Duodenal mucosa (tissue), 2 donors: ENCODE measurements at regions not wholly inside any gene's neighbourhood (a gene's known extent, or its start where the extent isn't known, plus 50 kb on each side); places are given as distances from the start of the nearest gene placed in this dataset.

ENCODE experiments used
- H3K27ac ChIP-seq: one replicate; pipeline ENCODE4 v1.7.0; 2013; ENCODE audit warnings: low read depth, low read length
- H3K27me3 ChIP-seq, 2 donors: one replicate each; pipeline ENCODE4 v1.7.0; 2013; ENCODE audit warnings: low read length in 2 of 2, control low read depth in 1 of 2; ENCODE audit not compliant: insufficient read depth in 2 of 2, control insufficient read depth in 1 of 2
- H3K36me3 ChIP-seq, 2 donors: one replicate each; pipeline ENCODE4 v1.7.0; 2013; ENCODE audit warnings: low read length in 2 of 2, control low read depth in 1 of 2; ENCODE audit not compliant: insufficient read depth in 2 of 2, control insufficient read depth in 1 of 2
- H3K4me1 ChIP-seq, 2 donors: one replicate each; pipeline ENCODE4 v1.7.0; 2013; ENCODE audit warnings: low read length in 2 of 2, control low read depth in 1 of 2; ENCODE audit not compliant: insufficient read depth in 2 of 2, control insufficient read depth in 1 of 2
- H3K4me3 ChIP-seq, 2 donors: one replicate each; pipeline ENCODE4 v1.7.0; 2013; ENCODE audit warnings: low read length in 2 of 2, low read depth in 1 of 2
- H3K9ac ChIP-seq, 2 donors: one replicate each; pipeline ENCODE4 v1.7.0; 2013; ENCODE audit warnings: low read length in 2 of 2, low read depth in 1 of 2
- H3K9me3 ChIP-seq, 2 donors: one replicate each; pipeline ENCODE4 v1.7.0; 2013; ENCODE audit warnings: low read length in 2 of 2, control low read depth in 1 of 2; ENCODE audit not compliant: control insufficient read depth in 1 of 2

DNA sequence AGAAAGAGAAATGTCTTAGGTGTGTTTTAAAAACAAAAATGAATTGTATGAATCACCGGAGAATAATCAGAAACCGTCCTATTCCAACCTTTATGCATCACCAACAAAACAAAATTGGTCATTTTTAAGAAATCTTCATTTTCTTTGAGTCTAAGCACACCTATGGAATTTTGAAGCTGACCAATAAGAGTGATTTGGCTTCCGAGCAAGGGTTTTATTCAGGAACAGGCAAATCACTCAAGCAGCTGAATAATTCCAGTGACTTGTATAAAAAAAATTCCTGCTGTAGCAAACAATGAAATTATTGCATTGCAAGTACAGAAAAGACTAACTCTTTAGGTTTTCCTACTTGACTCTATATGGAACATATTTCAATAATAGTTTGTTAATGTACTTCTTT lies 83.8 kb upstream of the FNDC3B start:
- H3K27me3 ChIP-seq, result no peaks in the 10 kb centered on the region
- H3K36me3 ChIP-seq, result no peaks in the 10 kb centered on the region
- no peak overlapping the region for H3K4me3 ChIP-seq
- peaks cover 16 to 22% of the 10 kb centered on the region in 2 donors for H3K4me1 ChIP-seq
- H3K9me3 ChIP-seq, result no peaks in the 10 kb centered on the region
- H3K9ac ChIP-seq, result no peak overlapping the region
- H3K27ac ChIP-seq, result no peak overlapping the region

DNA sequence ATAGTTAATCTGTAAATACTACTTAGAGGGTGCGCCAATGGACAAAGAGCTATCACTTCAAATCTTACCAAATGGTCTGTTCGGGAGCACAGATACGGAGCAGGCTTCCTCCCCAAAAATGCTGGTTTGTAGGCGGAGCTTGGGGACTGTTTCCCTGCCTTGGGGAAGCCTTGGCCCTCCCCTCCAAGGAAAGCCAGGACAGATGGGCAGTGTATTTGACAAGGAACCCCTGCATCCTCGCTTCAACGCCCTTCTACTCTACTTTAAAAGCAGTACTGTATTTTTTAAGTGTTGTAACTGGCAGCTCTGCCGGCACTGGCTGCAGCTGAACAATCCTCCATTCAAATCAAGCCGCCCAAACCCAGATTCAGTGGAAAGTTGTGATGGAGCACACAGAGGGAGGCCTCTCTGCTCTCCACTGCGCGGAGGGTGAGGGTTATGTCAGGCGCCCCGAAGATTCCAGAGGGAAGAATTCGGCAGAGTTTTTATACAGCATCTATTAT lies 83.1 kb upstream of the FNDC3B start:
- H3K27ac ChIP-seq, result no peak overlapping the region
- H3K4me1 ChIP-seq, result peaks cover 16 to 26% of the 10 kb centered on the region in 2 donors
- no peak overlapping the region for H3K4me3 ChIP-seq
- no peaks in the 10 kb centered on the region for H3K27me3 ChIP-seq
- H3K9me3 ChIP-seq, result no peaks in the 10 kb centered on the region
- H3K36me3 ChIP-seq, result no peaks in the 10 kb centered on the region
- no peak overlapping the region for H3K9ac ChIP-seq

DNA sequence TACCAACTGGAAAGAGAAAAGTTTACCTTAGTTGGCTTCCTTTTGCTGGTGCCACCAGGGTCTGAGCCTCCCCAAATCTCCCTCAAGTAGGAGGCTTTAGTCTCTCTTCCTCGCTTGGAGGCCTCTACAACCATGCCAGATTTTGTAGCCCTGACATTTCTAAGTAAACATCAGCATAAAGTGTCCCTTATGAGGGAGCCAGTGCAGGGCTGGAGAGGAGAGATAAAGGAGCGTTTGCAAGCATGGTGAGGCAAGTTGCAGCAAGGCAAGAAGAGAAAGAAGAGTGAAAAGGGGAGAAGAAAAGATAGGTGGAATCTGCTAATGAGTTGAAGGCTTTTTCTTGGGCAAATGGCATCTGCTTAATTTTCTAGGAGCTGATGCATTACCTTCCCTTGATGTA lies 82.7 kb upstream of the FNDC3B start:
- Histone ChIP-seq H3K9me3 (no peaks in the 10 kb centered on the region), H3K4me3 (no peak overlapping the region), H3K27me3 (no peaks in the 10 kb centered on the region), H3K27ac (no peak overlapping the region), H3K4me1 (peaks cover 16 to 26% of the 10 kb centered on the region in 2 donors), H3K9ac (no peak overlapping the region), H3K36me3 (no peaks in the 10 kb centered on the region)

DNA sequence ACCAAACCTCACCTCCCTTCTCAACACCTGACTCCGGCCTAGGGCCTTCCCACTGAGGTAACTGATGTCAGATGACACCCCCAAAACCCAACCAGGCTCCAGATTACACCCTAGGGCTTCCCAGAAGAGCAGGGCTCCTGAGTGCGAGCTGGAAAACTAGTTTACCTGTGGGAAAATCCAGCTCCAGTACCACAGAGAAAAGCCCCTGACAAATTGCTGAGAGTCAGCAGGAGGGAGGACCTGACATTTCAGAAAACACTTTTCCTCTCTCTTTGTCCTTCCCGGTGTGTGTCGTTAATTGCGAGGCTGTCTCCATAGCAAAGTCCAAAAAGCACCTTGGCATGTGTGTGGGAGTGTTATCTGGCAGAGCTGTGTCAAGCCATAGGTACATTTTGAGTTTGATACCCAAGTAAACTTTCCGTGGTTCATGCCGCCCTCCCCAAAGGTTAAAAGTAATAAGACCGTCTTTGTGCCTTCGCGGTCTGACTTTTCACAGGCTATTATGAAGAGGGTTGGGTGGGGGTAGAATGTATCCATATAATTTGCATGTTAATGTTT lies 79.8 kb upstream of the FNDC3B start:
- H3K36me3 ChIP-seq, result no peaks in the 10 kb centered on the region
- peaks cover 11 to 18% of the 10 kb centered on the region in 2 donors for H3K4me1 ChIP-seq
- no peaks in the 10 kb centered on the region for H3K27me3 ChIP-seq
- H3K9ac ChIP-seq, result no peak overlapping the region
- peak overlapping the region in 1 of 2 donors; percentile 1 for H3K4me3 ChIP-seq
- H3K9me3 ChIP-seq, result no peaks in the 10 kb centered on the region
- H3K27ac ChIP-seq, result no peak overlapping the region

DNA sequence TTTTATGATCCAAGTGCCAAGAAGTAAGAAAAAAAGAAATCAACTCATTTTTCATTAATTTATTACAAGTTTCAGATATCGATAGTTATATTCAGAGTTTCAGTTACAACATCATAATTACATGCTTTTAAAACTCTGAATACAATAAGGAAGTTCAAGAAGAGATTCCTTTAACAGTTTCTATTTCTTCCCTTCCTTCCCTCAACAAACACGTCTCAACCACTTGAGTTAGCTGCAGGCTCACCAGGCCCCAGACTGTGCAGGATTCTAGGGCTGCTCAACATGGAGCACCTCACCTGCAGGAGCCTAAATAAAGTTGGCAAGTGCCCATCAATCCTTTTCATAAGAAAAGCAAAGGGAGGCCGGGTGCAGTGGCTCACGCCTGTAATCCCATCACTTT lies 79.2 kb upstream of the FNDC3B start:
- Histone ChIP-seq H3K9ac (no peak overlapping the region), H3K36me3 (no peaks in the 10 kb centered on the region), H3K27ac (no peak overlapping the region), H3K9me3 (no peaks in the 10 kb centered on the region), H3K4me3 (peak overlapping the region in 1 of 2 donors; percentile 1), H3K4me1 (peaks cover 11 to 18% of the 10 kb centered on the region in 2 donors), H3K27me3 (no peaks in the 10 kb centered on the region)

DNA sequence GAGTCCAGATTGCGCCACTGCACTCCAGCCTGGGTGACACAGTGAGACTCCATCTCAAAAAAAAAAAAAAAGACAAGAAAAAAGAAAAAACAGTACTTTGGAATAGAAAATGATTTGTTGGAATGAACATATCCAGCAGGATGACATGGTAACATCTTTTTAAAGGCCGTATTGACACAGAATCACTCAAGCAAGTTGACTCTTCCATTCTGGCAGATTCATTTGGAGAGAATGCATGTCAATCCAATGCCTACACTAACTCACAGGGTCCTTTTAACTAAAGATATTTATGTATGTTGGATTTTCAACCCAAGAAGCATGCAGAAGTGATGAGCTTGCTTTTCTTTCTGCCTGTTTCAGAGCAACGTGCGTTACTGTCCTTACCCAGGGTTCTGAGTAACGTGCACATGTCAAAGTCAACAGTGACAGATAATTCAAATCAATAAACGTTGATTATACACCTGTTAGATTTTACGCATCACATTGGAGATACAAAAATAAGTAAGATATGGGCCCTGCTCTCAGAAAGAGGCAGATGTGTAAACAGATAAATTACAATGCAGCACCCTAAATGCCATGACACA lies 77.1 kb upstream of the FNDC3B start:
- Histone ChIP-seq H3K9ac (no peak overlapping the region), H3K9me3 (no peaks in the 10 kb centered on the region), H3K4me1 (peaks cover 18 to 19% of the 10 kb centered on the region in 2 donors), H3K27ac (no peak overlapping the region), H3K36me3 (no peaks in the 10 kb centered on the region), H3K4me3 (no peak overlapping the region), H3K27me3 (no peaks in the 10 kb centered on the region)

DNA sequence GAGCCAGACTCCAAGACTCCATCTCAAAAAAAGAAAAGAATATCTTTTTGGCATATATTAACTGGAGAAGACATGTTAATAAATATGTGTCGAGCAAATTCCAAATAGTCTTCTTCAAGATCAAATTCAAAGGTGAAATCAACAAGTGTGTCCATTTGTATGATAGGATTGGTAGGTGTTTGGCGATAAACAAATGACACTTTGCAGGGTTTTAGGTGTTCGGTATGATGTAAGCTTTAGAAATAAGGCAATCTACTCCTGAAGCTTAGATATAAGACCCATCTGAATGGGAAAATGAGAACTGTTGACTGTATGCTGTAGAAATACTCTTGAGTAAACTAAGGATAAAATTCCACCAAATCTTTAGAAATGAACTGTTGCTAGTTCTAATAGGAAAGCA lies 75.8 kb upstream of the FNDC3B start:
- Histone ChIP-seq H3K27ac (no peak overlapping the region), H3K9ac (no peak overlapping the region), H3K9me3 (no peaks in the 10 kb centered on the region), H3K4me3 (no peak overlapping the region), H3K27me3 (no peaks in the 10 kb centered on the region), H3K4me1 (peaks cover 18 to 19% of the 10 kb centered on the region in 2 donors), H3K36me3 (no peaks in the 10 kb centered on the region)

DNA sequence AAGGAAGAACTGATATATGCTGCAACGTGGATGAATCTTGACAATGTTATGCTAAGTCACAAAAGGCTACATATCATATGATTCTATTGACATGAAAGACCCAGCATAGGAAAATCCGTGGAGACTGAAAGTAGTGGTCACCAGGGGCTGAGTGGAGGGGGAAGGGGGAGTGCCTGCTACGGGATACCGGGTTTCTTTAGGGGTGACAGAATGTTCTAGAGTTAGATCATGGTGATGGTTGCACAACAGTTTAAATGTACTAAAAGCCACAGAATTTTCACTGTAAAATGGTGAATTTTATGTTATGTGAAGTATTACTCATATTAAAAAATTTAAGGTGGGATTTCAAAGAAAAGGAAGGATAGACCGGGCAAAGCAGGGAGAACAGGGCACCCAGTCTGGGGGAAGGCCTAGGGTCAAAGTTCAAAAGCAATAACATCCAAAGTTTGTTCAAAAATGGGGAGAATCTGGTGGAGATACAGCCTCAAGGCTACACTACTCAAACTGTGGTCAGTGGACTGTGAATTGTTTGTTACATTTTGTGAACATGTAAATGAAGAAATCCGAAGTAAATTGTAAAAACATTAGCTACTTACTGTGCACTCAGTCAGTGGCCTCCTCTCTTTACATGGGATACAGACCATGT lies 74.2 kb upstream of the FNDC3B start:
- Histone ChIP-seq H3K4me1 (peaks cover 6 to 13% of the 10 kb centered on the region in 2 donors), H3K27ac (no peak overlapping the region), H3K9ac (no peak overlapping the region), H3K27me3 (no peaks in the 10 kb centered on the region), H3K9me3 (no peaks in the 10 kb centered on the region), H3K36me3 (no peaks in the 10 kb centered on the region), H3K4me3 (no peak overlapping the region)

DNA sequence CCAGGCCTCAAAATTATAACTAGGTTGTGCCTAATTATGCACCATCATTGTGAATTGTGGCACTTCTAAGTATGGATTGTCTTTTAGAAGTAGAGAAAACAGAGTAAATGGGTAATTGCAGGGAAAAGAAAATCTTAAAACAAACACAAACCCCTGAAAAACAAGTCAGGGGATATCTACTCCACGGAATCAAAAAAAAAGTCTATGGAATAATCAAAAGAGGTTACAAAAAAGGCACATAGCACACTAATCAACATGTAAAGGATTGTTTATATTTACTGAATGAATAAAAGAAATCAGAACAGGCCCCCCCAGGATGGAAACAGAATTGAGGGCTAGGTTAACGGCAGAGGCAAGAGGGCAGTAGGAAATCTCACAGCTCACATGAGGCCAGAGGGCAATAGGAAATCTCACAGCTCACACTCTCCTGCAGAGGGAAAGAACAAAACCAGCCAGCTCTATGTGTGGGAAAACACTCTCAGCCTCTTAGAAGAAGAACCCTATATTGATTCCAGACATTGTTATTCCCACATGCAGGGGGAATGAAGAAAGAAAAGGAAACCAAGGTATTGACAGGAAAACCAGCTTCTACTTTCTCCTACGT lies 72.7 kb upstream of the FNDC3B start:
- no peak overlapping the region for H3K4me3 ChIP-seq
- peaks cover 0 to 13% of the 10 kb centered on the region in 2 donors for H3K4me1 ChIP-seq
- H3K9ac ChIP-seq, result no peak overlapping the region
- no peaks in the 10 kb centered on the region for H3K36me3 ChIP-seq
- no peaks in the 10 kb centered on the region for H3K9me3 ChIP-seq
- H3K27me3 ChIP-seq, result no peaks in the 10 kb centered on the region
- no peak overlapping the region for H3K27ac ChIP-seq

DNA sequence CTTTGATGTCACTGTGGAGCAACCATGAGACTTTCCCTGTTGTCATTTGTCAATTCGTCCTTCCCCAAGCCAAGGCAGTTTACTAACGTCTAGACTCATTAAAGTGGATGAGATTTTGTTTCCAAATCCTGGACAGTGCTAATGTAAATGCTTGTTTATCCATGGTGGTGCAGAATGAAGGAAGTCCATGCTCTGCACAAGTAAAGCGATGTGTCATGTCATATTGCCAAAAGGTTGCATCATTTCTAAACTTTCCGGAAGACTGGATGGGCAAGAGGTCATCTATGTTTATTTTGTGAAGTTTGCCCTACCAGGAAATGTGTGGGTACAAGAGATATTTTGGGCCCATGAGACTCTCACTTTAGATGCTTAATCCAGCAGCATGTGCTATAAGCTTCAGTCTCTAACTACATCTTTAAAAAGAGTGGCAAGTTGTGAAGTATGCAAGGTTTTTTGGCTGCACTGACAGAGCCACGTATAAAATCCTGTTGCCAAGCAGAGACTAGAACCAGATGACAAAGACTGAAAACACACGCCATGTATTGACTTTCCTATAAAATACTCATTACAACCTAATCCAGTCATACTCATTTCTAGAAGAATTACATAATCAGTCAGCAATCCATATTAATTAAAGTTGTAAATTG lies 72.1 kb upstream of the FNDC3B start:
- Histone ChIP-seq H3K9ac (no peak overlapping the region), H3K27me3 (no peaks in the 10 kb centered on the region), H3K9me3 (no peaks in the 10 kb centered on the region), H3K4me1 (peaks cover 0 to 12% of the 10 kb centered on the region in 2 donors), H3K27ac (no peak overlapping the region), H3K4me3 (no peak overlapping the region), H3K36me3 (no peaks in the 10 kb centered on the region)
